ENCODE measurements at regions not wholly inside any gene's neighbourhood (a gene's known extent, or its start where the extent isn't known, plus 50 kb on each side); places are given as distances from the start of the nearest gene placed in this dataset.

GRCh38 chr6:4574007-4574406 lies 202.2 kb upstream of the CDYL start:
- TF ChIP-seq MAX (IDR thresholded peaks at IDR 0.05) (no peak), YY1 (IDR thresholded peaks at IDR 0.05; ENCODE audit: low read depth) (no peak), TAF1 (IDR thresholded peaks at IDR 0.05; ENCODE audit: low read depth) (no peak), CREB1 (IDR thresholded peaks at IDR 0.05; ENCODE audit: low read depth) (no peak), EGR1 (IDR thresholded peaks at IDR 0.05) (no peak), TCF12 (IDR thresholded peaks at IDR 0.05; ENCODE audit: low read depth) (no peak), RAD21 (IDR thresholded peaks at IDR 0.05; ENCODE audit: low read depth) (no peak), EP300 (IDR thresholded peaks at IDR 0.05; ENCODE audit: borderline replicate concordance) (no peak), FOXM1 (IDR thresholded peaks at IDR 0.05; ENCODE audit: borderline replicate concordance, low read depth) (no peak), NFIC (IDR thresholded peaks at IDR 0.05) (no peak), CEBPB (IDR thresholded peaks at IDR 0.05) (no peak), REST (IDR thresholded peaks at IDR 0.05; ENCODE audit: low read depth) (no peak)
